ENCODE measurements at regions not wholly inside any gene's neighbourhood (a gene's known extent, or its start where the extent isn't known, plus 50 kb on each side); places are given as distances from the start of the nearest gene placed in this dataset.
"Not testable (repeated sequence)": the region's sequence is repeated elsewhere in the genome, so short reads cannot be mapped to it uniquely, and the experiment has no call there.

GRCh38 chr18:71075147-71075546 lies 786.3 kb downstream of the SOCS6 start:
- DNase-seq (ENCODE audit: low spot score) = no peak

- DNase-seq (ENCODE audit: low spot score) = no peak
Measured at GRCh38 chr18:71068338-71068737, 779.5 kb downstream of the SOCS6 start.

- DNase-seq (ENCODE audit: low spot score) = no peak
Measured at GRCh38 chr18:71049893-71050292, 761.0 kb downstream of the SOCS6 start.

GRCh38 chr18:71047882-71048281 lies 759.0 kb downstream of the SOCS6 start:
- no peak for DNase-seq (ENCODE audit: low spot score)

GRCh38 chr18:71045331-71046065 lies 756.7 kb downstream of the SOCS6 start:
- no peak for DNase-seq (ENCODE audit: low spot score)

- DNase-seq (ENCODE audit: low spot score) = no peak
Measured at GRCh38 chr18:71040161-71040560, 751.3 kb downstream of the SOCS6 start.

- DNase-seq (ENCODE audit: low spot score) = no peak
Measured at GRCh38 chr18:71038196-71038595, 749.4 kb downstream of the SOCS6 start.

GRCh38 chr18:71036783-71037182 lies 747.9 kb downstream of the SOCS6 start:
- no peak for DNase-seq (ENCODE audit: low spot score)

GRCh38 chr18:71031296-71032191 lies 742.7 kb downstream of the SOCS6 start:
- DNase-seq (ENCODE audit: low spot score) = not testable (repeated sequence)

GRCh38 chr18:71030085-71030484 lies 741.2 kb downstream of the SOCS6 start:
- DNase-seq (ENCODE audit: low spot score) = not testable (repeated sequence)

- DNase-seq (ENCODE audit: low spot score) = no peak
Measured at GRCh38 chr18:71028285-71028762, 739.5 kb downstream of the SOCS6 start.

- no peak for DNase-seq (ENCODE audit: low spot score)
Measured at GRCh38 chr18:71027531-71027930, 738.7 kb downstream of the SOCS6 start.

- DNase-seq (ENCODE audit: low spot score) = no peak
Measured at GRCh38 chr18:71025505-71026225, 736.8 kb downstream of the SOCS6 start.

GRCh38 chr18:71022389-71022788 lies 733.5 kb downstream of the SOCS6 start:
- no peak for DNase-seq (ENCODE audit: low spot score)

GRCh38 chr18:71021030-71021362 lies 732.2 kb downstream of the SOCS6 start:
- no peak for DNase-seq (ENCODE audit: low spot score)

- no peak for DNase-seq (ENCODE audit: low spot score)
Measured at GRCh38 chr18:71020342-71021029, 731.6 kb downstream of the SOCS6 start.

- no peak for DNase-seq (ENCODE audit: low spot score)
Measured at GRCh38 chr18:71018816-71019215, 730.0 kb downstream of the SOCS6 start.

GRCh38 chr18:71012789-71013188 lies 723.9 kb downstream of the SOCS6 start:
- DNase-seq (ENCODE audit: low spot score) = no peak

GRCh38 chr18:71011389-71011788 lies 722.5 kb downstream of the SOCS6 start:
- no peak for DNase-seq (ENCODE audit: low spot score)

GRCh38 chr18:71008257-71008656 lies 719.4 kb downstream of the SOCS6 start:
- no peak for DNase-seq (ENCODE audit: low spot score)

GRCh38 chr18:71001597-71001996 lies 712.8 kb downstream of the SOCS6 start:
- no peak for DNase-seq (ENCODE audit: low spot score)

GRCh38 chr18:70998490-70998889 lies 709.6 kb downstream of the SOCS6 start:
- no peak for DNase-seq (ENCODE audit: low spot score)

Data from SW480 (cell line).